ENCODE measurements at regions not wholly inside any gene's neighbourhood (a gene's known extent, or its start where the extent isn't known, plus 50 kb on each side); places are given as distances from the start of the nearest gene placed in this dataset.
"Not testable (repeated sequence)": the region's sequence is repeated elsewhere in the genome, so short reads cannot be mapped to it uniquely, and the experiment has no call there.

- DNase-seq, result no peak
Measured at GRCh38 chr16:85203462-85203813, 91.2 kb upstream of the CIBAR2 start.

- no peak for DNase-seq
Measured at GRCh38 chr16:85204242-85205010, 92.2 kb upstream of the CIBAR2 start.

GRCh38 chr16:85205257-85205656, 93.0 kb upstream of the CIBAR2 start:
- DNase-seq, result not testable (repeated sequence)

GRCh38 chr16:85205747-85206471, 93.6 kb upstream of the CIBAR2 start:
- no peak for DNase-seq

GRCh38 chr16:85206472-85207356, 94.4 kb upstream of the CIBAR2 start:
- DNase-seq, result no peak

- no peak for DNase-seq
Measured at GRCh38 chr16:85207357-85207921, 95.2 kb upstream of the CIBAR2 start.

- no peak for DNase-seq
Measured at GRCh38 chr16:85208181-85208580, 95.9 kb upstream of the CIBAR2 start.

- no peak for DNase-seq
Measured at GRCh38 chr16:85208643-85209520, 96.6 kb upstream of the CIBAR2 start.

GRCh38 chr16:85209526-85210121, 97.4 kb upstream of the CIBAR2 start:
- no peak for DNase-seq

- DNase-seq, result no peak
Measured at GRCh38 chr16:85210423-85211169, 98.3 kb upstream of the CIBAR2 start.

- DNase-seq, result no peak
Measured at GRCh38 chr16:85211271-85211801, 99.1 kb upstream of the CIBAR2 start.

- no peak for DNase-seq
Measured at GRCh38 chr16:85213926-85214675, 101.8 kb upstream of the CIBAR2 start.

- no peak for DNase-seq
Measured at GRCh38 chr16:85215478-85216118, 103.3 kb upstream of the CIBAR2 start.

GRCh38 chr16:85216522-85217375, 104.5 kb upstream of the CIBAR2 start:
- no peak for DNase-seq

- DNase-seq, result no peak
Measured at GRCh38 chr16:85220125-85220839, 108.0 kb upstream of the CIBAR2 start.

GRCh38 chr16:85220964-85221731, 108.9 kb upstream of the CIBAR2 start:
- no peak for DNase-seq

GRCh38 chr16:85221771-85222154, 109.5 kb upstream of the CIBAR2 start:
- no peak for DNase-seq

Measured in activated CD4-positive, alpha-beta T cell treated with anti-CD3 and anti-CD28 coated beads for 4 hours (primary cell).